ELF-1 (cell line): ENCODE measurements at regions not wholly inside any gene's neighbourhood (a gene's known extent, or its start where the extent isn't known, plus 50 kb on each side); places are given as distances from the start of the nearest gene placed in this dataset.

Experiments
- DNase-seq: peaks from one replicate; pipeline ENCODE4 v3.0.0-alpha.2; 2016; ENCODE audit warnings: low read depth, low spot score

DNA sequence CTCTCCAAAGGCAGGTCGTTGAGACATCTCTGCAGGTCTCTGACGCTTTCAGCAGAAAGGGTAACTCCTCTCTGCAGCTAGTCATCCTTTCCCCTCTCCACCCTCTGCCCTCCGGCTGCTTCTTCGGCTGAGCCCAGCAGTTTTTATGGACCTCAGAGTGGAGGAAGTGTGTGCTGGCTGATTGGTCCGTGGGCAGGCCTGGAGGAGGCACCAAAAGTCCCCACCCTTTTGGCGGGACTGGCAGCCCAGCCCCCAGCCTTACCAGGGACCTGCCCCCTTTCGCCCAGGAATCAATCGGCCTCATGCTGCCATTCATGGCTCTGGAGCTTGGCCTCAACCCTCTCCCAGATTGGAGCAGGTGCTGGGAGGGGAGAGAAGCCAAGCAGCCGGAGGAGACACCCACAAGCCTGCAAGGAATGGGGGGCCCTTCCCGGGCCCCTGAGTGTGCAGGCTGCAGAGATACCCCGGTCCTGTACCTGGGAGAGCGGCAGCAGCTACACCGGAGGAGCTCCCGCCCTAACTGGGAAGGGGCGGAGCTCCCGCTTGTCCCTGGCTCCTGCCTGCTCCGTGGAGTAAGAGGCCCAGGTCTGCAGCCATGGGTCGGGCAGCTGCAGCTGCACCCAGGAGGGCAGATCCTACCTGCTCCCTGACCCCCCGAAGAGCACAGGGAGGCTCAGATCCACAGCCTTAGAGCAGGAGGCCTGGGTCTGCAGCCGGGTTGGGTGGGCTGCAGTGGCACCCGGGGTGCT is 170.3 kb upstream of the SOX4 start:
- peak; percentile 67 for DNase-seq

DNA sequence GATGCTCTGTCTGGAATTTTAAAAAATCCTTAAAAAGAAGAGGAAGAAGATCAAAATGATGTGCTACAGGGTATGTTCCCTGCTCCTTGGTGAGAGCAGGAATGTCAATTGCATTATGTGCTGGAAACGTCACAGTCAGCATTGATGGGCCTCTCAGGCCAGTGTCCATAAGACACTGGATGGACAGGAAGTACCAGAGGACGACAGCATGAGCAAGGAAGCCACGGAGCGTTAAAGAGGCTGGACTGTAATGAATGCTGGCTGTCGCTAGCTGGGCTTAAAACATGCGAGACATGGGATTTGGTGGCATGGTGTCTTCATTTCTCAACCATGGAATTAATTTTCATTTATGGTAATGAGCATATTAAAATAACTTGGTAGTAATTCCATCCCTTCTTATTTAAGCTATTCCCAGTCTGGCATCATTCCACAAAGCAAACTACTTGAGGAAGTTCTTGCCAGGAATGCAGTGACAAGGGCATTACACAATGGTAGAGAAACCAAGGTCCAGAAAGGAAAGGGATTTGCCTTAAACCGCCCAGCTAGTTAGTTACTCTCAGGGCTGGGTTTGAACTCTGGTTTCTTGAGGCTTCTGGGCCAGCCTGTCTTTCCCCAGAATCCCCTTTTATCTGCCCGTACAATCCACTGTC is 166.6 kb upstream of the SOX4 start:
- DNase-seq = no peak

DNA sequence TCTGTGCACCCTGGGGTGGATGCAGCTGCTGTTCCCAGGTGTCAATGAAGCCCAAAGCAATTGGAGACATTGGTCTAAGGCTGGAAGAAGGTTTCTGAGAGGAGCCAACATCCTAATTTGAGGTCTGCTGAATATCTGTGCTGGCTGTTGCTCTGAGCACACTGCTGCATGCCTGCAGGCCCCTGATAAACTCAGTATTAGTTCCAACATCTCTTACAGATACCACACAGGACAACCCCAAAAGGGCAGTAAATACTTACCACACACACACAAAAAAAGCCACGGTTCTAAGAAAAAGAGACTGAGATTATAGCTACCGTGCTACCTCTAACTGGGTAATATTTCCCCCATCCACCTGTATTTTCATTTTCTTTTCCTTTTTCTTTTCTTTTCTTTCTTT is 164.3 kb upstream of the SOX4 start:
- DNase-seq = no peak

DNA sequence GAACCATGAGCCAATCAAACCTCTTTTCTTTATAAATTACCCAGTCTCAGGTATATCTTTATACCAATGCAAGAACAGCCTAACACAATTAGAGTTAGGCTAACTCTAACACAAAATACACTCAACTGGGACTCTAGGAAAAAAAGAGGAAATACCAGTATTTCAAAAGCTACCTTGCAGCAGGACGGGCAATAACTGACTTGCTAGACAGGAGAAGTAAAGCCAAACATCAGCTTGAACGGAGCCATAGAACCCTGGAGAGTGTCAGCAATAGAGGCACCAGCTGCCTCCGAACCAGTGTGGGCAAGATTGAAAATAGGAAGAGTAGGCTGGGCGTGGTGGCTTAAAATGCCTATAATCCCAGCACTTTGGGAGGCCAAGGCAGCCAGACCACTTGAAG is 162.0 kb upstream of the SOX4 start:
- no peak for DNase-seq

DNA sequence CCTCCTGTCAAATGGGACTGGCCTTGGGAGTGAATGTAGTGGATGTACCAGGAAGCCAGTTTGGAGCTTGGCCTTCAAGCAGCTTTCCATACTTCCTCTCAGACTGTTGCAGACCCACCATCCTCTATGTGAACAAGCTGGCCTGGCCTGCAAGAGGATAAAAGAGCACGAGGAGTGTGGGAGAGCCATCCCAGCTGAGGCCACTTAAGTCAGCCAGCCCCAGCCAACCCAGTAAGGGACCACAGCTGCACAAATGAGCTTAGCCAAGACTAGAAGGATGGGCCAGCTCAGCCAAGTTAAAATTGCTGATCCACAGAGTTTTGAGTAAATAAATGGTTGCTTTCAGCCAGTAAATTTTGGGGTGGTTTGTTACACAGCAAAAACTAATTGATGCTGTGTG is 156.9 kb upstream of the SOX4 start:
- DNase-seq = no peak

DNA sequence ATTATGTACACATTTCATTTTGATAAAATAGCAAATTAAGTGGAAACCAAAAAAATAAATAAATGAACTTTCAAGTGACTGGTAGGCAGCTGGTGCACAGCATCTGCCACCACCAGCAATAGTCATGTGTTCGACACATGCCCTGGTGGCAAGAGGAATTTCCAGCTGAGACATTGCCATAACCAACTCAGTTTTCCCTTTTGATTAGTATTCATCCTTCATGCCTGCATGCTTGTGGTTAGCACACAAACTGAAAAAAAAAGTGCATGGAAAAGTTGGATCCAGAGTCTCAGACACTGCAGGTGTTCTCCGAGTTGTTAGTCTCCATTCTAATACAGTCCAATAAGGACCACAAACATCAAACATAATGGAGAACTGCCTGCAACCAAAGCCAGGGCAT is 156.0 kb upstream of the SOX4 start:
- DNase-seq = no peak

DNA sequence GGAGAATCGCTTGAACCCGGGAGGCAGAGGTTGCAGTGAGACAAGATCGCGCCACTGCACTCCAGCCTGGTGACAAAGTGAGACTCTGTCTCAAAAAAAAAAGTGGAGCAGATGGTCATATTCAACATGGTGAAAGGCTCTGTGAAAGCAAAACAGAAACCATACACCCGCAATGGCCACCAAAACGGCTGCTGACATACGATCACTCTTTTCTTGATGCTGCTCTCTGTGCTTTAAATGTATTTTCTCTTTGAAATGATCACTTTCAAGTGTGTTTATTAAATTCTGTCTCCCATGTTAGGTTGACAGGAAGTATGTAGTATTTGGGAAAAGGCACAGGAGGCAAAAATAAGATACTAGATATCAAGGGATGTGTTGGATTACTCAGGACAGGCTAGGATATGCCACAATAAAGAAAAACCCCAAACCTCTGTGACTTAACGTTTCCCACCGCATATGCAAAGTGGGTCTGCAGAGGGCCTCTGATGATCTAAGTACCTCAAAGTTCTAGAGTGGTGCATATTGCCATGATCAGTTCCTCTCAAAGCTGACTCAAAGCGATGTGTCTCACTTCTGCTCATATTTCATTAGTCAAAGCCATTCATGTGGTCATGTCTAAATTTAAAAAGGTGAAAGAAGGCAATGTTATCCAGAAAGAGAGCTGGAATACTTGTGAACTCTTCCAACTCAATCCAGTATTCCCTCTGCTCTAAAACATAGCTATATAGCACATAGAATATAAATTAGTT is 155.1 kb upstream of the SOX4 start:
- DNase-seq = no peak

DNA sequence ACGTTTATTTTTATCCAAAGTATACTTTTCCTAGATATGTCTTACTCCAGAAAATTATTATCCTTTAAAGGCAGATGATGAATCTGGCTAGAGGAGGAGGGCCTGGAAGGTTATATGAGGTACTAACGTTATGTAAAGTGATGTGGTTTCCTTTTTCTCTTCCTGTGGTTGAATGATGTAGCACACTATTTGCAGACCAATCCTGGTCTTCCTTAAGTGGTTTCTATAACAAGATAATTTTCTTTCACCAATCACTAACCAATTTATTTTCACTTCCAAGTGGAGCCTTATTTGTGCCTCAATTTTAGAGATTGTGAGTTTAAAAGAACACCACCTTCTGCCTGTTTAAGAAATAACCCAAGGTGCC is 154.6 kb upstream of the SOX4 start:
- DNase-seq = no peak

DNA sequence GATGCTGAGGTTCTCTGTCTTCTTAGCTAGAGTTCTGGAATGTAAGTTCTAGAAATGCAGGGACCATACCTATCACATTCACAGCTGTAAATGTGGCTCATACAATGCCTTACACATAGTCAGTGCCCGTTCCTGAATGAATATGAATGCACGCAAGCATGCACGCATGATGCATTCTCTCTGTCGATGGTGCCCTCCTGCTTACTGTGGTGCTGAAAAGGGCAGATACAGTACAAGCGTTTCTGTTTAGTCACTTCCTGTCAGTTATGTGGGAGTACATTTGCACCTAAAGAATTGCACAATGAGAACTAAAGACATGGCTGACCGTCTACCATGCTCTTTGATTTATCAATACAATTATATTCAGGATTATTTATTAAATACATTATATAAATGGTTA is 152.2 kb upstream of the SOX4 start:
- DNase-seq = no peak

DNA sequence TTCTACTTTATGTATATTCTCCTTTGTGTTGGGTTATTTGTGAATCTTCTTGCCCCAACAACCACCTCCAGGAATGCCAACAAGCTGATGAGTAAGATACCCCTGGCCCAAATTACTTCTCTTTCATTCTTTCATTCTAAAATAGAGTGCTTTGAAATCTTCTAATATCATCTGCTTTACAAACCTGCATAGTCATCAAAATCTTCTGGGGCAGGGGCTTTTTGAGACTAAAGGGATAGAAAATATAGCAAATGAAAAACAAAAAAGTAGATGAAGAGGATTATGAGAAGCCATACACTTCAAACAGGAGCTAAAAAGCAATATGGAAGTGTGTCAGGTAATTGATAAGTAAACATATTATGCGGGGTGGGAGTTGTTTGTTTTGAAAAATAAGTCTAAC is 150.7 kb upstream of the SOX4 start:
- no peak for DNase-seq

DNA sequence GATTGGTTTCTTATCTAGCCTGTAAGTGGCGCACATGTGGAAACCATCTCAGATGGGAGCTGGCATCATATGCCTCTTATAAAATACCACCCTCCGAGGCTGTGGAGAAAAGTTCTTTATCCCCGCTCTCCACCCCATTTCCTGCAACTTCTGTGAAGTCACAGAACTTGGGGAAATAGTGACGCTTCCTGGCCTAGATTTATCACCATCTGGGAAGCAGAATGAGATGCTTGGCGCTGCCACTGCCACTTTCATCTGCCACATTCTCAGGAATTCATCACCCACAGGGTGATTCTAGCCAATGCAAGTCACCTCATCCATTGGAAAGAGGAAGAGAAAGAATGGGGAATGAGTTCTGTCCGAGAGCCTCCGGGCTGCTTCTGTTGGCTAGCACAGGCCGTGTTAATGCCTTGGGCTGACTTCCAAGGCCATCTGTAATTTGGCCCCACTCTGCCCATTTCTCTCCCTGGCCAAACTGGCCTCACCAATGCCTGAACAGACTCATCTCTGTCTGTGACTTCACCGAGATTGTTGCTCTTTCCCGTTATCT is 148.8 kb upstream of the SOX4 start:
- no peak for DNase-seq

DNA sequence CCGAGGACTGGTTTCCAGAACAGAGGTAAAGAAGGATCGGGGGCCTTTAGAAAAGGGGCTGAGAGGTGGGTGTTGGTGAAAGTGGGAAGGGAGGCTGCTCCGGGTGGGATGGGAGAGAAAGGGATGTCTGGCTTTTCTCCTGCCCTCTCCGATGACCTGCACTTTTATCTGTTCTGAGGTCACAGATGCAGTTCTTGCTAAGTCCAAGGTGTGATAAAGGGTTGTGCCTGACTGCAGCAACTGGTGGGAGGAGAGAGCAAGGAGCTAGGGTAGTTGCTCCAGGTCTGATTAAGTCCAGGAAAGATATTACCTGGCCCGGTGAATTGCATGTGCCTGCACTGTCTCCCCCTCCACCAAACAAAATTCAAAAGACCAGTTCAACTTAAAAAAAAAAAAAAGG is 145.6 kb upstream of the SOX4 start:
- DNase-seq = peak; percentile 30

DNA sequence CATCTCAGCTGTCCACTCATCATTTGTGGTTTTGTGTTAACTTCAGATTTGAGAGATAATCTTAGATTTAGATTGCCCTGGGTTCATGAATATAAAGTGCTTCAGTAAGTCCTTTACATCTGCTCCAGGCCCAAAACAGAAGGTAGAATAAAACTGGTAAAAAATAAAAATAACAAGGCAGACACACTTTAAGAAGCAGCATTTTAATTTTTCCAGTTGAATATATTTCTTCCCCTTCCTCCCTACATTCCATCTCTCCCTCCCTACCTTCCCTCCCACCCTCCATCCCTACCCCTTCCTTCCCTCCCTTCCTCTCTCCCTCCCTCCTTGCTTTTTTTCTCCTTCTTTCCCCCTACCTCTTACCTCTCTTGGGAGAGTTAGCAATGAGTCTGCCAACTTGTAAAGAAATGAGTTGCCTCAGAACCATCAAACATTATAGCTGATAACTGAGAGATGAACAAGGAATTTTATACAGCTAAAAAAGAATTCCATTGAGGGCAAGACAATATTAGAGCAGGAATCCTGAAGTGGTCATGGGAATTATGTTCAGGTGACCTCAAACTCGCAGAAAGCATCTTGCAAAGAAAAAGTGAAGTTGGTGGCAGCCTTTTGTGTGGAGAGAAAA is 145.0 kb upstream of the SOX4 start:
- no peak for DNase-seq

DNA sequence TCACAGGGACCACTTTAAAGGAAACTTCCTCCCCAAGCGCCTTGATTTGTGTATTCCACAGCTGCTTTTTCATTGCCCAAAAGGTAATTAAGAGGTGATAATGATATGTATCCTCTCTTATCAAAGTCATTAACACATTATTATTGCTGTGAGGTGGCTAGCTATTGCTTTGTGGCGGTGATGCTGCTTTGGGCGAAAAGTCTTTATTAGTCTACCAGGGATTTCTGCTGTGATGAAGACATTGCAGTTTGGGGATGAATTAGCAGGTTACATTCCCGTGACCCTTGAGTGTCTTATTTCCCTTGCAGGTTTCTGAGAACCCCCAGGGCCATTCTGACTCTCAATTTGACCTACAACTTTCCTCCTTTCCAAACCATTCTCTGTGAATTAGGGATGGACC is 143.4 kb upstream of the SOX4 start:
- DNase-seq = no peak

DNA sequence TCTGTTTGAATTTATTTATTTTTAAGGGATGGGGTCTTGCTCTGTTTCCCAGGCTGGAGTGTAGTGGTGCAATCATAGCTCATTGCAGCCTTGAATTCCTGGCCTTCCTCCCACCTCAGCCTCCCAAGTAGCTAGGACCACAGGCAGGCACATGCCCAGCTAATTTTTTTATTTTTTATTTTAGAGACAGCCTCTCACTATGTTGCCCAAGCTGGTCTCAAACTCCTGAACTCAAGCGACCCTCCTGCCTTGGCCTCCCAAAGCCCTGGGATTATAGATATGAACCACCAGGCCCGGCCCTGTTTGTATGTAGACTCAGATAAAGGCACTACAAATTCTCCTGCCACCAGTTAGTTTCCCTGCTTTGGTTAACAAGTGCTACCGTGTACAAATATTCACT is 142.9 kb upstream of the SOX4 start:
- DNase-seq = no peak

DNA sequence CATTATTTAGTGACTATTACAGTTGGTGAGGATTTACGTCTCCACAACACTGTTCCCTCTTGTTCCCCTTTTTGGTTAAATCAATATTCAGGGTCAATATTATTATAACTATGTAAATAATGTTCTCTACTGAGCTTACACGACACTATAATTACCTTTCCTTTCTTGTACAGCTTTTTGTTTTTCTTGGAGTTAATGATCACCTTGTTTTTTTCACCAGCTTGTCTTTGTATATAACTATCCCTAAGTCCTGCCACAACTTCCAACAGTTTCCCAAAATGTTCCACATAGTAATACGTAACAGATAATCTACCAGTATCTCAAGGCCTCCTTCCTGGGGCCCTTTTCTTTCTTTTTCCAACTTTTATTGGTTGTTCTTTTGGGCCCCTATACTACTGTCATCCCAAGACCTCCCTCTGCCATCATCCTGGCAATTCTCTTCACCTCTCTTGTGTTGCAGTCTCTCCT is 142.0 kb upstream of the SOX4 start:
- no peak for DNase-seq

DNA sequence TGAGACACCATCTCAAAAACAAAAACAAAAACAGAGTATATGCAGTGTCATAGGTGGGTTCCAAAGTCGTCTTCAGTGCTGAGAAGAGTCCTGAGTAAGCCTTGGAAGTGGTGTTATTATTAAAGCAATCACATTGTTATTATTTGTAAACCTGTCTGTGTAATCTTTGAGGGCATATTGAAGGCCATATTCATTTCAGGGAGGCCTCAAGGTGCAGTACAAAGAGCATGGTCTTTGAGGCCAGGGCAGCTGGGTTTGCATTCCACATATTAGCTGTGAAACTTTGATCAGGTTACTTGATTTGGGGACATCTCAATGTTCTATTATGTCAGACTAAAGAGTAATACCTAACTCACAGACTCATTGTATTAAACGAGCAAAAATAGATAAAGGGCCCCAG is 139.3 kb upstream of the SOX4 start:
- no peak for DNase-seq

DNA sequence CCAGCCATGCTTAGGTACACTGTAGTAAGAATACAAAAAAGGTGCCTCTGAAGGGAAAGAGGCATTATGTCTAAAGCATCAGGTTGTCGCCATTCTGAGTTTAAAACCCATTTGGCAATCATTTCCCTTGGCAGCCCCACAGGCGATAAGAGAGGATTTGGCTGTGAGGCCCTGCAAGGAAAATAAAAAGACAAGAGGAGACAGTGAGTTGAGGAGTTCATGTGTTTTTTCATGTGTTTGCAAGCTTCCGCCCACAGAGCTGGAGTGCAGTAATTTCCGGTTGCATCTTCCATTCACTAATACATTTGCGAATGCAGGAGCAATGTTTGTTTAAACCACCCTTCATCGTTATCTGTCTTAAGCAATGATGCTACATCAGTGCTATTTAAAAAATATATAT is 138.5 kb upstream of the SOX4 start:
- DNase-seq = no peak

DNA sequence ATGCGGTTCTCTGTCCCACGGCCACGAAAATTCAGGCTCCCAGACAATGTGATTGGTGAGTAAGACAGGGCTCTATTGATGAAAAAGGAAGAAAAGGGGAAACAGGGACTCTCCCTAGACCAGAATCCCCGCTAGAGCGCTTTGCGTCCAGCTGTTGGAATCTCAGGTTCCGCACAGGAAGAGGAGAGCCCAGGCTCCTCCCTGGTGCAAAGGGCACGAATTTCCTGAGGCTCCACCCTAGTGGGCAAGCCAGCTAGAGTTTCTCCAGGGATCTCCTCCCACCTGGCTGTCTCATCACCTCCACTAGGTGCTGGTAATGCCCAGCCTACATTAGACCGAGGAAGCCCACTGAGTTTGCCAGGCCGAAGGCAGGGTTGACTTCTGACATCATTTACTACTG is 135.9 kb upstream of the SOX4 start:
- no peak for DNase-seq

DNA sequence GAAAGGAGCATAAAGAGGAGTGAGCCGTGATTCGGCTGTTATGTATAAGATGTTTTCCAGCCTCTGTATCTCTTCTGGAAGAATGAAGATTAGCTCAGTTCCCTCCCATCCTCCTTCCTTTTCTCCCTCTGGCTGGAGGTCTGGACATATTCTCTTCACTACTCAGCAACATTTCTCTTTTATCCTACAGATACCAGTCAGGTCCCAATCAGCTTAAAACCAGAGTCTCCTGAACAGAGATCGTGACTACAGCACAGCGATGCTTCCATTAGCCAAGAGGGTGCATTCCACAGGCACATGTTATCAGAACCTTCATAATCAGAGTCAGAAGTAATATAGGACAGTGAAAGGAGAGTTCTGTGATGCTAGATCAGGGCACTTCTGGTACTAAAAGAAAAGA is 133.9 kb upstream of the SOX4 start:
- peak; percentile 34 for DNase-seq

DNA sequence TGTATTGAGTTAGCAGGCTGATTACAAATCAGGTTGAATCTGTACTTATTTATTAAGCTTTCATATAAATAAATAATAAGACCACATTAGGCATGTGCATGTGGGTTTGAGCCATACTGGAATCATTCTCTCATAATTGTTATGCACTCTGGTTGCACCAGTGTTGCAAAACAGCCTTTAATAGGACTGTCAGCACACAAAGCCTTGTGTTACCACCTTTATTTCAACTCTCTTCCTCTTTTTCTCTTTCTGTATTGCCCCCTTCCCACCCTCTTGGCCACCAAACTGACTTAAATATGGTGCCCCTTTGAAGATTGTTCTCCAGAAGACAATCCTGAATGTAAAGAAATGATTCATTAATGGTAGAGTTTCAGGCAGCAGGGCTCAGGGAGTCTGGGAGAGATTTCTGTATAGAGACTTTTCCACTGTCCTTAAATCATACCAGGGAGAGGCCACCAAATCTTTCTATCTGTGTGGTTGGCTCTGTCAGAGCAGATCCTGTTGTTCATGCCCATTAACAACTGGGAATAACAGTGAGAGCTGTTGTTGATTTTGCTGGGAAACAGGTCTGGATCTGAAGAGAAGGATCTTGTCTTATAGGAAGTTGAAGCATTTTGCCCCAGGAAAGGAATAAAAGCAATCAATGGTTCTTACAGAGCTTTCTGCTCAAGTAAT is 131.6 kb upstream of the SOX4 start:
- DNase-seq = no peak

DNA sequence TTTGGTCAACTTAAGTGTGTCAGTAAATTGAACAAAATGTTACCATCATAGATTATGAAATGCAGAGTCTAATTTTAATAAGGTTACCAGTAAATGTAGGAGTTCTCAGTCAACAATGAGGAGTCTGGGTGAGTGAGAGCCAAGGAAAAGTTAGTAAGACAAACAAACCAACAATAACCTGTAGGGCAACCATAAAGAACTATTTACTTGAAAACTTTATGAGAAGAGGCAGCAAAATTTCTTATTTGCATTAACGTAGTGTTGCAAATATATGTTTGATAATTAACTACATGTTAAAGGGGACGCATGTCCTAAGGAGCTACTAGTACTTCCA is 131.1 kb upstream of the SOX4 start:
- no peak for DNase-seq
